Posterior vena cava (tissue), 2 donors: ENCODE measurements at regions not wholly inside any gene's neighbourhood (a gene's known extent, or its start where the extent isn't known, plus 50 kb on each side); places are given as distances from the start of the nearest gene placed in this dataset.

Source experiments
- DNase-seq: peaks from one replicate; pipeline ENCODE4 v3.0.0-alpha.2; 2020; ENCODE audit warnings: low spot score
- intact Hi-C, 2 donors: fragments of 100-400 bp; cut with DNase I; formaldehyde crosslinking; loops; one replicate each; pipeline versions ENCODE4 v1.14.1 to v1.14.2; 2022 to 2023
- donor health status: DM: yes; HTN: yes; CAD: no.
- donor health status: DM: yes; HTN: yes; CAD: no.

- DNase-seq = no peak
- intact Hi-C loops = no loop called here
These were observed 299.4 kb downstream of the EPHA4 start for GRCh38 chr2:221272729-221273128.

GRCh38 chr2:221276033-221276432 is 296.1 kb downstream of the EPHA4 start:
- DNase-seq = no peak
- intact Hi-C loops = no loop called here

DNA sequence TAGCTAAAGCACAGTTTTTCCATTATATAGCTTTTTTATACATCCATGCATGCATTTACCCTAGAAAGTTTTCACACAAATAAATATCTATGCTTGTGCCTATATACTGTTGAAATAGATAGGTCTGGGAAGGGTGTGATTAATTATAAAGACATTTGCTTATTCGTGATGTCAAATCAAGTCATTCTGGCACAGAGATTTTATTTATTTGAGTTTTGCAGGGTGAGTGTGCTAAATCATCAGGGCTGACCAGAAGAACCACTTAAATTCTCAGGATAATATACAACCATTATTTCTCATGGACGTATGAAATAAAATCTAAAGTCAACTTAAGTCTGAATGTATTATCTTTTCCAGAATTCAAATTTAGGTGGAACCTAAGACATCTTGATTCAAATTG is 295.5 kb downstream of the EPHA4 start:
- no peak for DNase-seq
- intact Hi-C loops = no loop called here

DNA sequence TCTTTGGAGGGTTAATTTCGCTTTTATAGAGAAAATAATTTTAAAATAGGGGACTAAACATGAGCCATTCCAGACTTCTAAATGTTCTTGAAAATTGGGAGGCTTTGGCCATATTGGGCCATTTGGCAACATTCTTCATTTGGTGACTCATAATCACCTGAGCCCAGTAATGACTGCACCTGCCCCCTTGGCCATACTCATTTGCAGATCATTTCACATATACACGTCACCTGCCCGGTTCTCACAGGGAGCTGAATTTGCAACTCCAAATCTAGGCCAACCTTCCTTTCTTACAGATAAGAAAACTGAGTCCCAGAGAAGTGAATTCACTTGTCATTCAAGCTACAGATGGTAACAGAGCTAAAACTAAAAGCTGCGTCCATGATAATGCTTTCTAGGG is 289.7 kb downstream of the EPHA4 start:
- no peak for DNase-seq
- intact Hi-C loops = no loop called here

GRCh38 chr2:221283896-221284545 is 288.1 kb downstream of the EPHA4 start:
- no peak for DNase-seq
- intact Hi-C loops = no loop called here

DNA sequence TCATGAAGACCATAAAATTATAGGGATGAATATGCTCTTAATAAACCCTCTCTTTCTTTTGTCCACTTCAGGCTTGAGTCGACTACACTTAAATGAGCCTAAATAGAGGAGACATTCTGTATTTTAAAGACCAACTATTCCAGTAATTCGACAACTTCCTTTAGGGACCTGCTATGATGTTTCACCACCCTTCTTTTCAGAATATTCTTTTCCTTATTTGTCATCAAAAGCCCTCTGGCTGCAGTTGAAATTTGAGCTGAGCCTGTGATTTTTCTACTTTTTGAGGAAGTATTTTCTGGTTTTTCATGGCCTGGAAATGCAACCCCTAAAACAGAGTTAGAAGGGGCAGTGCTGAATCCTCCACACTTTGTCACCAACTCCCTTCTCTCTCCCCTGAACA is 287.0 kb downstream of the EPHA4 start:
- intact Hi-C loops = loop anchor here in 1 of 2 donors (5.0 kb wide), 1 partner anchor 753 kb away; no protein-coding TSS in a partner anchor
- no peak for DNase-seq

GRCh38 chr2:221286406-221286805 is 285.7 kb downstream of the EPHA4 start:
- DNase-seq = no peak
- intact Hi-C loops = loop anchor here in 1 of 2 donors (5.0 kb wide), 1 partner anchor 754 kb away; no protein-coding TSS in a partner anchor

DNA sequence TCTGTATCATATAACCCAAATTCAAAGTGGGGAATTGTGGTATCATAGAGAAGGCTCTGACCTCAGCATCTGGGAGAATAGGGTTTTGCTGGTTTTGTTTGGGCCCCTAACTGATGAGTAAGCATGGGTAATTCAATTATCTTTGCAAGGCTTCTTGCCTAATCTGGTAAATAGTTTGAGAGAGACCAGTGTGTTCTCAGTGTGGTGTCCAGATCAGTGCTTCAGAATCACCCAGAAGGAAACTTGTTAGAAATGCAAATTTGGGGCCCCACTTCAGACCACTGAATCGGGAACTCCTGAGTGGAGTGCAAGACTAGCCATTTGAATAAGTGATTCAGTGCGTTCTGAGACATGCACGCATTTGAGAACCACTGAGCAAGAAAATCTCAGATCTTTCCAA is 282.7 kb downstream of the EPHA4 start:
- no peak for DNase-seq
- intact Hi-C loops = loop anchor here in 1 of 2 donors (5.0 kb wide), 1 partner anchor 757 kb away; no protein-coding TSS in a partner anchor

- no peak for DNase-seq
- intact Hi-C loops = loop anchor here in 1 of 2 donors (2.0 to 5.0 kb wide), 2 partner anchors 65 to 758 kb away; no protein-coding TSS in a partner anchor
These were observed 282.3 kb downstream of the EPHA4 start for GRCh38 chr2:221289846-221290245.

DNA sequence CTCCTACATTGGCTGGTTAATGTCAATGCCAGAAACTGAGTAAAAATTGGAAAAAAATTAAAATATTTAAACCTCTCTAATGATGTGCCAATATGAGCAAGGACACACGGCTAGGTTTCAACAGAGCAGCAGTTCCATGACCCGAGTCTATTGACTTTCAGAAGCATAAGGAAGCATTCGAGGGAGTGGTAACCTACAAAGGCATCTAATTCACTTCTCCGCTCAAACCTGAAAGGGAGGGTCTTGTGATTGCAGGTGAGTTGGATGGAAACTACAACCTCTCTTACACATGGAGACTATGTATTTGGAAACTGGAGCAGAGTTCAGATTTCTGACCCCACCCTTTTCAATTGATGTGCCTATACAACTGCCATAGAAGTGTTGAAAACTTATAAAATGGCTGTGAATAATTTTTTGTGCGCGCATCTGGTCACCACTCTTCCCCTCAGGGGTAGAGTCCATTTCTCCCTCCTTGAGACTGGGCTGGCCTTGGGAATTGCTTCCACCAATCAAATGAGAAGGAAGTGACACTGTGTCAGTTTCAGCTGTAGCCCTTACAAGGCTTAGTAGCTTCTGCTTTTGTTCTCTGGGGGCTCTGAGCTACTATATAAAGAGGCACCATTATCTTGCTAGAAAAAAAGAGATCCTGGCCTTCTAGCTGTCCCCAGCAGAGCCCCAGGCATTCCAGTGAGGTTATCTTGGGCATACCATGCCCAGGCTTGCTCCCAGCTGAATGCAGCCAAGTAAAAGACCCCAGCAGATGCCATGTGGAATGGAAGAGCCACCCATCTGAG is 278.0 kb downstream of the EPHA4 start:
- intact Hi-C loops = no loop called here
- DNase-seq = no peak

GRCh38 chr2:221304916-221305315 is 267.2 kb downstream of the EPHA4 start:
- intact Hi-C loops = no loop called here
- DNase-seq = no peak

GRCh38 chr2:221308507-221309066 is 263.5 kb downstream of the EPHA4 start:
- intact Hi-C loops = no loop called here
- DNase-seq = no peak

DNA sequence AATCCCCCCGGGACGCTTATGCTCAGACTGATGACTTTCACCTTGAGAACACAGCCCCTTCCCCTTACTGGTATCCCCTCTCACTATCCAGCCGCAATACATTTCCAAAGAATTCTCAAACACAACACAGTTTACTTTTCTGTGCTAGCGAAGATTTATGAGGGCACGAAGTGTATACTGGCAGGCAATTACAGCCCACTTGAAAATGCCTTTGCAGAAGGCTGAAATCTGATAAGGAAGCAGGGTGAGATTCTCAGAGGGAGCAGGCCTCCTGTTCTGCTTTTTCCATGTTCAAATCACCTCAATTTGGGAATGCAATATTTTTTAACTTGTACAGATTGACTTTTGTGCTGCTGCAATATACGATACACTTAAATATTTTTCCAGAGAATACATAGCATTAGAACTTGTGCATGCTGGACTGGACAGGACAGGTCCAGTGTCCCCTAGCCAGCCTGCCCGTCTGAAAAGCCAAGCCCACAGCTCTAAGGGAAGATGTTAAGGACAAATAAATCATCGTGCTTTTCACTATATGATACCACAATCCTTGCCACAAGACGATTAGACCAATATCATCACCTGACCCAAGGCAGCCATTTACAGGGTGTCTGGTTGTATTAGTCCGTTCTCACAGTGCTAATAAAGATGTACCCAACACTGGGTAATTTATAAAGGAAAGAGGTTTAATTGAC is 262.1 kb downstream of the EPHA4 start:
- DNase-seq = no peak
- intact Hi-C loops = no loop called here

DNA sequence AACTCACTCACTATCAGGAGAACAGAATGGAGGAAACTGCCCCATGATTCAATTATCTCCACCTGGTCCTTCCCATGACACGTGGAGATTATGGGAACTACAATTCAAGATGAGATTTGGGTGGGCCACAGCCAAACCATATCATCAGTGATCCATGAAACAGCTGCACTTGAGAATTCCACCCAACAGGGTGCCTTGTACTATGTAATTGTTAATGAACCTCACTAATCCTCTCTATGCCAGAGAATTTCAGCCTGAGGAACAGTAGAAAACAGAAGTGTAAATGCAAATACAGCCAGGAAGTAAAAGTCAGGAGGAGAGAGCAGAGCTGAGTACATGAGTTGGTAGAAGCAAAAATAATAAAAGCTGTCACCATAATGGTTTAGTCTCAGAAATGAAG is 261.4 kb downstream of the EPHA4 start:
- intact Hi-C loops = no loop called here
- DNase-seq = no peak

DNA sequence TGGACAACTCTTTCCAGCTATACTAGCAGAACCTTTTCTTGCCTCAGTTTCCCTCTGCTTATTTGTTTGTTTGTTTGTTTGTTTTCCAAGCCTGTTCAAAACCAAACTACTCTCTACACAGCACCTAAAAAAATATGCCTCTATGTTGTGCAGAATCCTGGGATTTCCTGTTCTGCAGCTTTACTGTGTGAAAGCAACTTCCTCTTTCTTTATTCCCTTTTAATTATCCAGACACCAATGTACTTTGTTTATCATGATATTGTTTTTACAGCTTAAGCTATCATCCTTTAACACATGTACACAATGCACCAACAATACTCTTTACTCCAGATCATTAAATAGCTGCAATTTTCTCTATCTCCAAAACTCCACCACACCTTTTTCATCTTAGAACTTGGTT is 259.5 kb downstream of the EPHA4 start:
- intact Hi-C loops = no loop called here
- DNase-seq = no peak

DNA sequence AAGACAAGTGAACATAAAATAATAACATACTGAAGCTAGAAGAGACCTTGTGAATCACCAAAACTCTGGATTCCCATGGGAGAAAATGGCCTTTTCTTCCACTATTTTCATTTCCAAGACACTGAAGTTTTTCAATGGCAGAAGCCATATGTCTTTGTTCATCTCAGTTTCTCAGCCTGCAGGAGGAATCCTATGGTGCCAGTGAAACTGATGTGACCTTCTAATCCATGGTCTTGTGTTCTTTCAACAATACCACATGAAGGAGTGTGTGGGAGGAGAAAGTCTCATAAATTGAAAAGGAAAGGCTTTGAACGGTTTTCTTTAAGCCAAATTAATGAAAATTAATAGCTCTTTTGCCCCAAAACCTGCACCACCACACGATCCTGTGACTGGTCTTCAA is 257.3 kb downstream of the EPHA4 start:
- intact Hi-C loops = no loop called here
- no peak for DNase-seq

- no peak for DNase-seq
- intact Hi-C loops = no loop called here
These were observed 253.6 kb downstream of the EPHA4 start for GRCh38 chr2:221318376-221319130.

DNA sequence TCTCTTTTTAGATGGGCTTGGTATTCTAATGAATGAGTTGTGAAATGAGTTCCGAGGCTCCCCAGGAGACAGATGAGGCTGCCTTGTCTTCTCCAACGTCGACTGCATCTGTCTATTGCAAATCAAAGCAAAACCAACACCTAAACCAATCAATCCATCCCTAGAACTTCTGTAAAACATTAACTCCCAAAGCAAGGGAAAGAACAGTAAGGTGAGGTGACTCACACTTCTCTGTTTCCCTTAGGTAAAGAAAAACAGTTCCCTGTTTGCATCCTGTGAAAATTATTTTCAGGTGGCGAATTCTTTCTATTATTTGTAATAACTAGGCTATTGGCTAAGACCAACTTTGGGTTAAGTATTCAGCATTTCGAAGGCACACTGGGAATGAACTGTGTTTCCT is 249.4 kb downstream of the EPHA4 start:
- no peak for DNase-seq
- intact Hi-C loops = loop anchor here in 1 of 2 donors (2.0 kb wide), 1 partner anchor 66 kb away; no protein-coding TSS in a partner anchor

DNA sequence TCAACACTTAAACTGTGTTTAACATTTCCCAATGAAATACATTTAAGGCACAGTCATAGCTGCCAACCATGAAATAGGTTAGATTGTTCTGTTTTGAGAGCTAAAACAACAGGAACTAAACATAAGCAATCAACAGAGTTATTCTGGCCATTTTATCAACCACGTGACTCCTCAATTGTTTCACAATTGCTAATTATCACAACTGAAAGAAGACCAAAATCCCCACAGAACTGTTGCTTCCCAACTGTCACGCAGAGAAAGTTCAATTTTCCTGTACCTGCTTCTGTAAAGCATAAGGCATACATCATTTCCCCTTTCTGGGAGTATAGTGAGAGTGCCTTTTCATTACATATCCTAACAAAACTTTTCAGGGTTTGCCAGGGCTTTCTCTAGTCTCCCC is 248.6 kb downstream of the EPHA4 start:
- intact Hi-C loops = loop anchor here in 1 of 2 donors (2.0 kb wide), 1 partner anchor 65 kb away; no protein-coding TSS in a partner anchor
- no peak for DNase-seq
